ENCODE measurements at regions not wholly inside any gene's neighbourhood (a gene's known extent, or its start where the extent isn't known, plus 50 kb on each side); places are given as distances from the start of the nearest gene placed in this dataset.

GRCh38 chr1:22364764-22365163 lies 86.9 kb upstream of the ZBTB40 start:
- no peak for TF ChIP-seq FOSL2 (CRISPR knock-in tag; IDR thresholded peaks at IDR 0.05)
- no peak for TF ChIP-seq ZNF737 (CRISPR knock-in tag; IDR thresholded peaks at IDR 0.05; ENCODE audit: borderline replicate concordance)
- no peak for TF ChIP-seq EP300 (IDR thresholded peaks at IDR 0.05; ENCODE audit: low read depth in 2 of 2, low read length in 2 of 2)
- TF ChIP-seq EP300 (CRISPR knock-in tag; IDR thresholded peaks at IDR 0.05; ENCODE audit: borderline replicate concordance) = no peak
- TF ChIP-seq CTCF (CRISPR knock-in tag; IDR thresholded peaks at IDR 0.05) = 0 out of 2 replicates have a peak, but pooled peaks have one; percentile 9
- TF ChIP-seq, protein P1, sequence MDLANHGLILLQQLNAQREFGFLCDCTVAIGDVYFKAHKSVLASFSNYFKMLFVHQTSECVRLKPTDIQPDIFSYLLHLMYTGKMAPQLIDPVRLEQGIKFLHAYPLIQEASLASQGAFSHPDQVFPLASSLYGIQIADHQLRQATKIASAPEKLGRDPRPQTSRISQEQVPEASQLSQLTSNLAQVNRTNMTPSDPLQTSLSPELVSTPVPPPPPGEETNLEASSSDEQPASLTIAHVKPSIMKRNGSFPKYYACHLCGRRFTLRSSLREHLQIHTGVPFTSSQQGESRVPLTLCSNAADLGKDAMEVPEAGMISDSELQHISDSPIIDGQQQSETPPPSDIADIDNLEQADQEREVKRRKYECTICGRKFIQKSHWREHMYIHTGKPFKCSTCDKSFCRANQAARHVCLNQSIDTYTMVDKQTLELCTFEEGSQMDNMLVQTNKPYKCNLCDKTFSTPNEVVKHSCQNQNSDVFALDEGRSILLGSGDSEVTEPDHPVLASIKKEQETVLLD (CRISPR knock-in tag; IDR thresholded peaks at IDR 0.05; ENCODE audit: low read depth) = no peak
- no peak for TF ChIP-seq ZNF639 (CRISPR knock-in tag; conservative IDR thresholded peaks at IDR 0.05)
- no peak for TF ChIP-seq HOXD1 (CRISPR knock-in tag; IDR thresholded peaks at IDR 0.05)

Measured in HepG2 (cell line).